Esophagus muscularis mucosa (tissue), 4 donors: ENCODE measurements at regions not wholly inside any gene's neighbourhood (a gene's known extent, or its start where the extent isn't known, plus 50 kb on each side); places are given as distances from the start of the nearest gene placed in this dataset.

Experiments used
- DNase-seq: peaks from one replicate; pipeline ENCODE4 v3.0.0-alpha.2; 2017; ENCODE audit errors: extremely low spot score
- H3K27ac ChIP-seq, 4 donors: fragments of 200-600 bp; sonication (generic); replicated peaks in 1 of 4; 1 replicate in 3 of 4; 2 replicates in 1 of 4; pipeline ENCODE4 v1.5.1; 2016 to 2019; ENCODE audit warnings: mild to moderate bottlenecking in 1 of 4
- H3K27me3 ChIP-seq, 4 donors: fragments of 200-600 bp; sonication (generic); one replicate each; pipeline versions ENCODE4 v1.5.1 to v1.6.0; 2016 to 2019
- H3K36me3 ChIP-seq, 4 donors: fragments of 200-600 bp; sonication (generic); one replicate each; pipeline ENCODE4 v1.5.1; 2016 to 2019
- H3K4me1 ChIP-seq, 4 donors: fragments of 200-600 bp; sonication (generic); one replicate each; pipeline ENCODE4 v1.5.1; 2016 to 2019
- H3K4me3 ChIP-seq, 4 donors: fragments of 200-600 bp; sonication (generic); 1 replicate in 2 of 4; 2 replicates in 2 of 4; pipeline ENCODE4 v1.5.1; 2016 to 2019; ENCODE audit warnings: mild to moderate bottlenecking in 4 of 4, moderate library complexity in 1 of 4
- H3K9me3 ChIP-seq, 4 donors: fragments of 200-600 bp; sonication (generic); 1 replicate in 3 of 4; 2 replicates in 1 of 4; pipeline ENCODE4 v1.5.1; 2016 to 2019
- CTCF ChIP-seq, 3 experiments: fragments of 200-600 bp in 2 of 3; fragments of 450-650 bp in 1 of 3; sonication (generic) in 2 of 3; IDR thresholded peaks; one replicate each; pipeline ENCODE4 v1.5.1; 2017 to 2019; ENCODE audit warnings: antibody characterized with exemption in 3 of 3, mild to moderate bottlenecking in 2 of 3, moderate library complexity in 1 of 3
- EP300 ChIP-seq: sonication (generic); formaldehyde crosslinking; IDR thresholded peaks from one replicate; pipeline ENCODE4 v1.6.1; 2017; ENCODE audit warnings: antibody characterized with exemption
- POLR2A ChIP-seq: fragments of 450-650 bp; IDR thresholded peaks from one replicate; pipeline ENCODE4 v1.6.1; 2017; ENCODE audit warnings: antibody characterized with exemption, moderate library complexity, mild to moderate bottlenecking, low read depth
- POLR2AphosphoS5 ChIP-seq, 2 donors: sonication (generic); formaldehyde crosslinking; IDR thresholded peaks; one replicate each; pipeline ENCODE4 v1.6.1; 2017; ENCODE audit warnings: antibody characterized with exemption in 2 of 2
- WGBS: methylation state at CpG from one replicate; pipeline ENCODE4 v1.1.5; 2018; 5-methylcytosine and 5-hydroxymethylcytosine counted together
- intact Hi-C: fragments of 100-400 bp; cut with DNase I; formaldehyde crosslinking; loops from one replicate; pipeline ENCODE4 v1.15.1; 2023

DNA sequence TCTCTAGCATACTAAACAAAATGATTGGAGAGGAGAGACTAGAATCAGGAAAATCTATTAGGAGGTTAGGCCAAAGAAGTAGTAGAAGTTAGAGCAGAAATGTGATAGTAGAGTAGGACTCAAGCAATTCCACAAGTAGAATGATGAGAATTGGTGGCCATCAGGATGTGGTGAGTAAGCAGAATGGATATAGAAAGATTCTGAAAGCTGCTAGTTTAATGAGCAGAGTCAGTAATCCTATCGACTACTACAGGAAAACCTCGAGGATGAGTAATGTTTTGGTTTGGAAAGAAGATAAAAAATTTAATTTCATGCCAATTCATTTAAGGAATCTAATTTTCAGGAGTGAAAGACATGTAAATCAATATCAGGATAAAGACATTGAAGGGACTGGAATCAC is 648.3 kb upstream of the PHF14 start:
- no peaks in the 10 kb centered on the region for H3K4me1 ChIP-seq
- WGBS: 78% methylated on average over 2 of the region's 2 CpGs
- DNase-seq: no peak

GRCh38 chr7:10343108-10343507 is 630.6 kb upstream of the PHF14 start:
- Histone ChIP-seq H3K36me3 (no peaks in the 10 kb centered on the region), H3K4me3 (no peak overlapping the region), H3K9me3 (no peaks in the 10 kb centered on the region), H3K27me3 (no peaks in the 10 kb centered on the region), H3K4me1 (no peaks in the 10 kb centered on the region), H3K27ac (no peak overlapping the region)
- intact Hi-C loops: no loop called here
- WGBS: 77% methylated on average over 2 of the region's 2 CpGs
- DNase-seq: no peak
- TF ChIP-seq EP300 (no peak), POLR2A (no peak), POLR2AphosphoS5 (IDR thresholded peaks at IDR 0.05) (no peak), CTCF (IDR thresholded peaks at IDR 0.05) (no peak)

More for the DNA sequence above, 648.3 kb upstream of the PHF14 start:
- H3K4me3 ChIP-seq: no peak overlapping the region
- no peak overlapping the region for H3K27ac ChIP-seq
- H3K27me3 ChIP-seq: no peaks in the 10 kb centered on the region
- H3K36me3 ChIP-seq: no peaks in the 10 kb centered on the region
- intact Hi-C loops: no loop called here
- no peak for TF ChIP-seq POLR2A
- no peak for TF ChIP-seq POLR2AphosphoS5 (IDR thresholded peaks at IDR 0.05)
- TF ChIP-seq EP300: no peak
- TF ChIP-seq CTCF (IDR thresholded peaks at IDR 0.05): no peak
- H3K9me3 ChIP-seq: no peaks in the 10 kb centered on the region

DNA sequence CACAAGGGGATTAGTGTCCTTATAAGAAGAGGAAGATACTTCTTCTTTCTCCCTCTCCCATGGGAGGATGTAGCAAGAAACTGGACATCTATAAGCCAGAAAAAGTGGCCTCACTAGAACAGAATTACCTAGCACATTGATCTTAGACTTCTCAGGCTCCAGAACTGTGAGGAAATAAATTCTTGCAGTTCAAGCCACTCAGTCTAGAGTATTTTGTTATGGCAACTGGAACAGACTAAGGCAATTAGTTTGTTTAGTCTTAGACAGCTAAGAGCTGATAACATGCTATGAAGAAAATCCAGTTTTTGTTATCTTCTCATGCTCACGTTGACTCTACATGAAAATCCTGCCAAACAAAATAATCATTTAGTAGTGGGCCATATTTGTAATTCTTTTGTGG is 627.6 kb upstream of the PHF14 start:
- Histone ChIP-seq H3K4me1 (peaks cover 0 to 7% (median 0%) of the 10 kb centered on the region in 4 donors), H3K27me3 (no peaks in the 10 kb centered on the region), H3K27ac (no peak overlapping the region), H3K36me3 (no peaks in the 10 kb centered on the region), H3K4me3 (no peak overlapping the region), H3K9me3 (no peaks in the 10 kb centered on the region)
- TF ChIP-seq CTCF (IDR thresholded peaks at IDR 0.05) (no peak), EP300 (no peak), POLR2AphosphoS5 (IDR thresholded peaks at IDR 0.05) (no peak), POLR2A (no peak)
- intact Hi-C loops: no loop called here
- DNase-seq: no peak
- WGBS: 47% methylated on average over 1 of the region's 1 CpG

- TF ChIP-seq CTCF (IDR thresholded peaks at IDR 0.05) (no peak), POLR2A (no peak), EP300 (no peak), POLR2AphosphoS5 (IDR thresholded peaks at IDR 0.05) (no peak)
- Histone ChIP-seq H3K4me3 (no peak overlapping the region), H3K36me3 (no peaks in the 10 kb centered on the region), H3K27me3 (no peaks in the 10 kb centered on the region), H3K27ac (no peak overlapping the region), H3K9me3 (peaks cover 0 to 6% (median 0%) of the 10 kb centered on the region in 4 donors), H3K4me1 (no peaks in the 10 kb centered on the region)
- 69% methylated on average over 2 of the region's 2 CpGs for WGBS
- DNase-seq: no peak
- intact Hi-C loops: no loop called here
Measured at GRCh38 chr7:10355816-10356215, 617.9 kb upstream of the PHF14 start.

- WGBS: 56% methylated on average over 2 of the region's 3 CpGs
- Histone ChIP-seq H3K4me1 (no peaks in the 10 kb centered on the region), H3K27ac (no peak overlapping the region), H3K27me3 (no peaks in the 10 kb centered on the region), H3K36me3 (no peaks in the 10 kb centered on the region), H3K4me3 (no peak overlapping the region), H3K9me3 (peaks cover 0 to 16% (median 0%) of the 10 kb centered on the region in 4 donors)
- intact Hi-C loops: no loop called here
- no peak for DNase-seq
- TF ChIP-seq EP300 (no peak), CTCF (IDR thresholded peaks at IDR 0.05) (no peak), POLR2A (no peak), POLR2AphosphoS5 (IDR thresholded peaks at IDR 0.05) (no peak)
Measured at GRCh38 chr7:10360050-10360449, 613.6 kb upstream of the PHF14 start.
